Uterus (tissue), 2 donors: ENCODE measurements at regions not wholly inside any gene's neighbourhood (a gene's known extent, or its start where the extent isn't known, plus 50 kb on each side); places are given as distances from the start of the nearest gene placed in this dataset.

ENCODE experiments used
- POLR2A ChIP-seq, 2 donors: fragments of 450-650 bp; IDR thresholded peaks; one replicate each; pipeline ENCODE4 v1.6.1; 2016; ENCODE audit warnings: antibody characterized with exemption in 2 of 2, mild to moderate bottlenecking in 1 of 2, moderate library complexity in 1 of 2
- TF ChIP-seq, protein P1 (sequence below), 4 experiments: fragments of 200-600 bp in 2 of 4; fragments of 450-650 bp in 2 of 4; sonication (generic) in 2 of 4; IDR thresholded peaks; one replicate each; pipeline ENCODE4 v1.5.1; 2016 to 2019; ENCODE audit warnings: antibody characterized with exemption in 4 of 4, mild to moderate bottlenecking in 2 of 4, moderate library complexity in 1 of 4

DNA sequence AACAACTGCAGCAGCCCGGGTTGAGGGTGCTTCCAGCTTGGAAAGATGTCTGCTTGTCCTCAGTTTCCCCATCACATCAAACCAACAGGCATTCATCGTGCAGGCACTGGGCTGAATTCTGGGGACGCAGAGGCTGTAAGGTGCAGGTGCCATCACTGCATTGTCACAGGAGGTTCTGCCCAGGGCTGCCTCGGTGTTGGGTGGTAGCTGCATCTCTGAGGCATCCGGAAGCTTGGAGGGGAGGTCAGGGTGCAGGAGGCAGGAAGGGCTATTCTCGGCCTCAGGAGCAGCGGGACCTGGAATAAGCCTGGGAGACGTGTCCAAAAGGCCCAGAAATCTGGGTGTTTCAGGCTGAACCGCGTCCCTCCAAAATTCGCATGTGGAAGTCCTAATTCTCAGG is 134.6 kb downstream of the HMX1 start:
- TF ChIP-seq, protein P1, sequence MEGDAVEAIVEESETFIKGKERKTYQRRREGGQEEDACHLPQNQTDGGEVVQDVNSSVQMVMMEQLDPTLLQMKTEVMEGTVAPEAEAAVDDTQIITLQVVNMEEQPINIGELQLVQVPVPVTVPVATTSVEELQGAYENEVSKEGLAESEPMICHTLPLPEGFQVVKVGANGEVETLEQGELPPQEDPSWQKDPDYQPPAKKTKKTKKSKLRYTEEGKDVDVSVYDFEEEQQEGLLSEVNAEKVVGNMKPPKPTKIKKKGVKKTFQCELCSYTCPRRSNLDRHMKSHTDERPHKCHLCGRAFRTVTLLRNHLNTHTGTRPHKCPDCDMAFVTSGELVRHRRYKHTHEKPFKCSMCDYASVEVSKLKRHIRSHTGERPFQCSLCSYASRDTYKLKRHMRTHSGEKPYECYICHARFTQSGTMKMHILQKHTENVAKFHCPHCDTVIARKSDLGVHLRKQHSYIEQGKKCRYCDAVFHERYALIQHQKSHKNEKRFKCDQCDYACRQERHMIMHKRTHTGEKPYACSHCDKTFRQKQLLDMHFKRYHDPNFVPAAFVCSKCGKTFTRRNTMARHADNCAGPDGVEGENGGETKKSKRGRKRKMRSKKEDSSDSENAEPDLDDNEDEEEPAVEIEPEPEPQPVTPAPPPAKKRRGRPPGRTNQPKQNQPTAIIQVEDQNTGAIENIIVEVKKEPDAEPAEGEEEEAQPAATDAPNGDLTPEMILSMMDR (IDR thresholded peaks at IDR 0.05) = no peak
- no peak for TF ChIP-seq POLR2A (IDR thresholded peaks at IDR 0.05)
